CD4-positive, alpha-beta T cell (primary cell): ENCODE measurements at regions not wholly inside any gene's neighbourhood (a gene's known extent, or its start where the extent isn't known, plus 50 kb on each side); places are given as distances from the start of the nearest gene placed in this dataset.

Experiments used
- ATAC-seq: fragments of 200-7000 bp; cut with Tn5 transposase; one replicate; pipeline ENCODE4 v1.10.0; 2022; ENCODE audit warnings: mild to moderate bottlenecking; ENCODE audit not compliant: poor library complexity
- CTCF ChIA-PET: fragments of 350-600 bp; sonication (Branson Sonifier 250); formaldehyde crosslinking; loops from one replicate; lab custom pipeline; 2021; ENCODE audit warnings: antibody characterized with exemption, inconsistent platforms; lab: Charles Lee
- POLR2A ChIA-PET: fragments of 350-600 bp; sonication (Branson Sonifier 250); formaldehyde crosslinking; loops from one replicate; lab custom pipeline; 2021; ENCODE audit warnings: antibody characterized with exemption, inconsistent platforms; lab: Charles Lee
- DNase-seq, 14 experiments: peaks; one replicate each; pipeline ENCODE4 v3.0.0-alpha.2; 2013 to 2020; ENCODE audit warnings: mixed read lengths in 2 of 14
- H3K27ac ChIP-seq, 2 donors: one replicate each; pipeline versions ENCODE4 v1.5.1 to v1.7.0; 2013; ENCODE audit warnings: low read length in 2 of 2, low read depth in 1 of 2, mild to moderate bottlenecking in 1 of 2
- H3K27me3 ChIP-seq, 2 experiments: 1 replicate in 1 of 2; 2 replicates in 1 of 2; pipeline versions ENCODE4 v1.6.1 to v1.7.0; 2013; ENCODE audit warnings: low read length in 2 of 2, control low read depth in 1 of 2, mild to moderate bottlenecking in 1 of 2, moderate library complexity in 1 of 2; ENCODE audit not compliant: insufficient read depth in 2 of 2, control insufficient read depth in 1 of 2
- H3K36me3 ChIP-seq: one replicate; pipeline ENCODE4 v1.6.1; 2013; ENCODE audit warnings: low read length, control low read depth; ENCODE audit not compliant: insufficient read depth
- H3K4me1 ChIP-seq: one replicate; pipeline ENCODE4 v1.6.1; 2013; ENCODE audit warnings: low read length, control low read depth; ENCODE audit not compliant: insufficient read depth
- H3K4me3 ChIP-seq: one replicate; pipeline ENCODE4 v1.5.1; 2013; ENCODE audit warnings: mild to moderate bottlenecking, low read length, moderate library complexity
- H3K9me3 ChIP-seq, 2 experiments: 1 replicate in 1 of 2; 2 replicates in 1 of 2; pipeline versions ENCODE4 v1.6.1 to v1.7.0; 2013; ENCODE audit warnings: low read length in 2 of 2, mild to moderate bottlenecking in 2 of 2, control low read depth in 1 of 2, moderate library complexity in 1 of 2; ENCODE audit not compliant: control insufficient read depth in 1 of 2, insufficient read depth in 1 of 2
- H3K27ac Mint-ChIP-seq: one replicate; pipeline ENCODE4 v1.8.0; 2020; ENCODE audit warnings: mixed read lengths
- H3K27me3 Mint-ChIP-seq: one replicate; pipeline ENCODE4 v1.8.0; 2021; ENCODE audit warnings: mixed read lengths
- H3K36me3 Mint-ChIP-seq: one replicate; pipeline ENCODE4 v1.8.0; 2021; ENCODE audit warnings: low read depth, mixed read lengths
- H3K4me1 Mint-ChIP-seq: one replicate; pipeline ENCODE4 v1.8.0; 2021; ENCODE audit warnings: low read depth, mixed read lengths
- H3K4me3 Mint-ChIP-seq: one replicate; pipeline ENCODE4 v1.8.0; 2020; ENCODE audit warnings: mild to moderate bottlenecking, mixed read lengths
- H3K9me3 Mint-ChIP-seq: one replicate; pipeline ENCODE4 v1.8.0; 2020; ENCODE audit warnings: mixed read lengths
- intact Hi-C, 2 experiments: fragments of 100-400 bp; cut with DNase I in 1 of 2; cut with micrococcal nuclease in 1 of 2; formaldehyde crosslinking; loops; one replicate each; pipeline versions ENCODE4 v1.15.1 to v1.9.0; 2023 to 2025; cut with DNase I, micrococcal nuclease
- TF ChIP-seq, protein P1 (sequence below): fragments of 200-600 bp; IDR thresholded peaks from one replicate; pipeline ENCODE4 v1.8.0; 2022; ENCODE audit warnings: antibody characterized with exemption, mild to moderate bottlenecking

DNA sequence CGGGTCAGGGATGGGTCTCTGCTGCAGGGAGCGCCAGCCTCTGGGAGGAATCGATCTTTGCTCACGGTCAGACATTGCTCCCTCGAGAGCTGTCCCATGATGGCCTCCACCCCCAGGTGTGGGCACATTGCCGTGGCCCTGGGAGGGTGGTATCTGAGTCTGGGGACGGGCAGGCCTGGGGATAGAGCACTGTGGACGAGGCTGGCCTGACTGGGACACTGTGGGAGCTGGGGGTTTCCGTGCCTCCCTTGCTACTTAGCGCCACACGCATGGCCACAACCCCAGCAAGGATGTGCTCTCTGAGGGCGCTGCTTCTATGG is 55.7 kb downstream of the JAKMIP3 start:
- Mint-ChIP-seq H3K27me3 (no peaks in the 10 kb centered on the region), H3K9me3 (no peaks in the 10 kb centered on the region), H3K27ac (no peak overlapping the region), H3K4me3 (no peak overlapping the region), H3K36me3 (no peaks in the 10 kb centered on the region), H3K4me1 (no peaks in the 10 kb centered on the region)
- POLR2A ChIA-PET: no interaction called here
- CTCF ChIA-PET: no interaction called here
- no peak overlapping the region for H3K4me3 ChIP-seq
- H3K27me3 ChIP-seq: peaks cover 0 to 3% of the 10 kb centered on the region in 2 experiments
- no peaks in the 10 kb centered on the region for H3K9me3 ChIP-seq
- DNase-seq (no peak), ATAC-seq (no peak)
- TF ChIP-seq, protein P1, sequence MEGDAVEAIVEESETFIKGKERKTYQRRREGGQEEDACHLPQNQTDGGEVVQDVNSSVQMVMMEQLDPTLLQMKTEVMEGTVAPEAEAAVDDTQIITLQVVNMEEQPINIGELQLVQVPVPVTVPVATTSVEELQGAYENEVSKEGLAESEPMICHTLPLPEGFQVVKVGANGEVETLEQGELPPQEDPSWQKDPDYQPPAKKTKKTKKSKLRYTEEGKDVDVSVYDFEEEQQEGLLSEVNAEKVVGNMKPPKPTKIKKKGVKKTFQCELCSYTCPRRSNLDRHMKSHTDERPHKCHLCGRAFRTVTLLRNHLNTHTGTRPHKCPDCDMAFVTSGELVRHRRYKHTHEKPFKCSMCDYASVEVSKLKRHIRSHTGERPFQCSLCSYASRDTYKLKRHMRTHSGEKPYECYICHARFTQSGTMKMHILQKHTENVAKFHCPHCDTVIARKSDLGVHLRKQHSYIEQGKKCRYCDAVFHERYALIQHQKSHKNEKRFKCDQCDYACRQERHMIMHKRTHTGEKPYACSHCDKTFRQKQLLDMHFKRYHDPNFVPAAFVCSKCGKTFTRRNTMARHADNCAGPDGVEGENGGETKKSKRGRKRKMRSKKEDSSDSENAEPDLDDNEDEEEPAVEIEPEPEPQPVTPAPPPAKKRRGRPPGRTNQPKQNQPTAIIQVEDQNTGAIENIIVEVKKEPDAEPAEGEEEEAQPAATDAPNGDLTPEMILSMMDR: no peak
- H3K36me3 ChIP-seq: no peaks in the 10 kb centered on the region
- intact Hi-C loops: no loop called here
- no peak overlapping the region for H3K27ac ChIP-seq
- H3K4me1 ChIP-seq: no peaks in the 10 kb centered on the region

- H3K27ac ChIP-seq: no peak overlapping the region
- H3K9me3 ChIP-seq: no peaks in the 10 kb centered on the region
- H3K27me3 ChIP-seq: peaks cover 0 to 3% of the 10 kb centered on the region in 2 experiments
- Mint-ChIP-seq H3K9me3 (no peaks in the 10 kb centered on the region), H3K4me1 (no peaks in the 10 kb centered on the region), H3K36me3 (no peaks in the 10 kb centered on the region), H3K27ac (no peak overlapping the region), H3K4me3 (no peak overlapping the region), H3K27me3 (no peaks in the 10 kb centered on the region)
- no peaks in the 10 kb centered on the region for H3K36me3 ChIP-seq
- CTCF ChIA-PET: no interaction called here
- no peak for DNase-seq
- intact Hi-C loops: no loop called here
- H3K4me3 ChIP-seq: no peak overlapping the region
- ATAC-seq: no peak
- TF ChIP-seq, protein P1: no peak
- POLR2A ChIA-PET: no interaction called here
- H3K4me1 ChIP-seq: no peaks in the 10 kb centered on the region
Measured at GRCh38 chr10:132122097-132122861, 56.5 kb downstream of the JAKMIP3 start.

DNA sequence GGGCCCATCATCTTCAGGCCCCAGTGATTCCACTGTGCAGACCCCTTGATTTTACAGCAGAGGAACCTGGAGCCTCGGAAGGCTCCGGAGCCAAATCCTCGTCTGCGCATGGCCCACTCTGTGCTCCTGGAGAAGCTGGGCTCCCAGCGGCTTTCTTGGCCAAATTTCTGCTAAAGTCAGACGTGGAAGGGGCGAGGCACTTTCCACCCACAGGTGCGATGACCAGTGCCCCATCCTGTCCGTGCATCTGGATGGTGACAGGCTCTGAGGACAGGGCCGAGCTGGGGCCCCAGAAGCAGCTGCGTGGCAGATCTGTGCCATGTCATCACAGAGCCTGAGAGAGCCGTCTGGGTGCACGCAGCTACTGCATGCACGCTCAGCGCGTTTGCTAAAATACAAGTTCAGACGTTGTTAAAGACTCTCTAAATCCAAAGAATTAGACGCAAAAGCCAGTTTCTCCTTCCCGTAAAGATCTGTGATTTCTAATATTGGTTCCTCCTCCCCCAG is 57.2 kb downstream of the JAKMIP3 start:
- H3K36me3 Mint-ChIP-seq: no peaks in the 10 kb centered on the region
- DNase-seq (no peak), ATAC-seq (no peak)
- Histone ChIP-seq H3K4me3 (no peak overlapping the region), H3K27me3 (peaks cover 0 to 3% of the 10 kb centered on the region in 2 experiments), H3K9me3 (no peaks in the 10 kb centered on the region), H3K36me3 (no peaks in the 10 kb centered on the region), H3K27ac (no peak overlapping the region), H3K4me1 (no peaks in the 10 kb centered on the region)
- ChIA-PET CTCF (no interaction called here), POLR2A (no interaction called here)
- H3K27ac Mint-ChIP-seq: no peak overlapping the region
- no peaks in the 10 kb centered on the region for H3K27me3 Mint-ChIP-seq
- no peaks in the 10 kb centered on the region for H3K4me1 Mint-ChIP-seq
- TF ChIP-seq, protein P1: no peak
- intact Hi-C loops: no loop called here
- no peak overlapping the region for H3K4me3 Mint-ChIP-seq
- peaks cover 3% of the 10 kb centered on the region for H3K9me3 Mint-ChIP-seq
